ENCODE measurements at regions not wholly inside any gene's neighbourhood (a gene's known extent, or its start where the extent isn't known, plus 50 kb on each side); places are given as distances from the start of the nearest gene placed in this dataset.

DNA sequence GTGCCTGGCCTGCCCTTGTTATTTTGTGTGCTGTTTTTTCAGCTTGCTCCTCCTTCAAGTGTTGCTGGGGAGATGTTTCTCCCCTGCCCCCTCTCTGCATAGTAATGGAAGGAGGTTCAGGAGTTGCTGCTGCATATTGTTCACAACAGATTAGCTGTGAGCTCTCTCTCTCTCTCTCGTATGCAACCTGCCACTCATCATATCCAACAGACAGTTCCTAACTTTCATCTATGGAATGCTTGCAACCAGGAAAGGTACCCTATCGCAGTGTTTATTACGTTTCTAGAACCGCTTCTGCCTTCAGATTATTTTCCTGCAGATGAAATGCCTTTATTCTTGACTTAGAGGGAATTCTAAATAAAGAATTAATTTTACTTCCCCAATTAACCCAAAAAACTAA, 372.9 kb downstream of the RMST start:
- TF ChIP-seq, protein P1, sequence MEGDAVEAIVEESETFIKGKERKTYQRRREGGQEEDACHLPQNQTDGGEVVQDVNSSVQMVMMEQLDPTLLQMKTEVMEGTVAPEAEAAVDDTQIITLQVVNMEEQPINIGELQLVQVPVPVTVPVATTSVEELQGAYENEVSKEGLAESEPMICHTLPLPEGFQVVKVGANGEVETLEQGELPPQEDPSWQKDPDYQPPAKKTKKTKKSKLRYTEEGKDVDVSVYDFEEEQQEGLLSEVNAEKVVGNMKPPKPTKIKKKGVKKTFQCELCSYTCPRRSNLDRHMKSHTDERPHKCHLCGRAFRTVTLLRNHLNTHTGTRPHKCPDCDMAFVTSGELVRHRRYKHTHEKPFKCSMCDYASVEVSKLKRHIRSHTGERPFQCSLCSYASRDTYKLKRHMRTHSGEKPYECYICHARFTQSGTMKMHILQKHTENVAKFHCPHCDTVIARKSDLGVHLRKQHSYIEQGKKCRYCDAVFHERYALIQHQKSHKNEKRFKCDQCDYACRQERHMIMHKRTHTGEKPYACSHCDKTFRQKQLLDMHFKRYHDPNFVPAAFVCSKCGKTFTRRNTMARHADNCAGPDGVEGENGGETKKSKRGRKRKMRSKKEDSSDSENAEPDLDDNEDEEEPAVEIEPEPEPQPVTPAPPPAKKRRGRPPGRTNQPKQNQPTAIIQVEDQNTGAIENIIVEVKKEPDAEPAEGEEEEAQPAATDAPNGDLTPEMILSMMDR (IDR thresholded peaks at IDR 0.05), result no peak
- H3K27me3 ChIP-seq, result no peaks in the 10 kb centered on the region
- intact Hi-C loops (cut with DNase I), result no loop called here
- H3K9me3 ChIP-seq, result no peaks in the 10 kb centered on the region
- no peak overlapping the region for H3K27ac ChIP-seq
- no peaks in the 10 kb centered on the region for H3K36me3 ChIP-seq
- H3K4me1 ChIP-seq, result no peaks in the 10 kb centered on the region
- no peak for DNase-seq (ENCODE audit: low spot score in 2 of 2)
- no peak overlapping the region for H3K4me3 ChIP-seq

DNA sequence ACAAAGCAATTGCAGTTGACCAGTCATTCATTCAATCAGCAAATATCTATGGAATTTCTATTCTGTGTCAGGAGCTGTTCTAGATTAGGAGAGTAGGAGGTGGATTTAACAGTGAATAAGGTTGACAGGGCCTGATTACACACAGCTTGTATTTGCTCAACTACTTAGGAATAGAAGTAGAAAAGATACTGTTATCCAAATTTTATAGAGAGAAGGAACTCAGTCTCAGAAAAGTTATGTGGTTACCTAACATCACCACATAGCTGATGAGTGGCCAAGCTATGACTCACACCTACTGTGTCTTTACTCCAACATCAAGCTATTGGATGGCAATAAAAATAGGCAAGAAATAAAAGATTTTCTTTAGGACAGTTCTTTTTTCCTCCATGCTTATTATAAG, 374.8 kb downstream of the RMST start:
- TF ChIP-seq, protein P1 (IDR thresholded peaks at IDR 0.05), result no peak
- H3K4me1 ChIP-seq, result no peaks in the 10 kb centered on the region
- intact Hi-C loops (cut with DNase I), result no loop called here
- H3K9me3 ChIP-seq, result no peaks in the 10 kb centered on the region
- no peaks in the 10 kb centered on the region for H3K27me3 ChIP-seq
- no peak overlapping the region for H3K27ac ChIP-seq
- H3K4me3 ChIP-seq, result no peak overlapping the region
- peak in 1 of 2 donors; percentile 64 for DNase-seq (ENCODE audit: low spot score in 2 of 2)
- H3K36me3 ChIP-seq, result no peaks in the 10 kb centered on the region

DNA sequence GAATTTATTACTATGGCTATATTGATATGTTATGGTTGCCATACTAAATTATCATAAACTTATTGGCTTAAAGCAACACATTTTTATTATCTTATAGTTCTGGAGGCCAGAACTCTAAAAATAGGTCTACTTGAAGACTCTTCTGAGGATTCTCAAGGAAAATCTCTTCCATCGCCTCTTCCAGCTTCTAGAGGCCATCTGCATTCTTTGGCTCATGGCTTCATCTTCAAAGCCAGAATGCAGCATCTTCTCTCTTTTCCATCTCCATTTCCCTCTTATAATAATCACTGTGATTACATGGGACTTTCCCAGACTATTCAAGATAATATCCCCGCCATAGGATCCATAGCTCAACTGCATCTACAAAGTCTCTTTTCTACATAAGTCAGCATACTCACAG, 385.4 kb downstream of the RMST start:
- intact Hi-C loops (cut with DNase I), result no loop called here
- Histone ChIP-seq H3K4me1 (no peaks in the 10 kb centered on the region), H3K4me3 (no peak overlapping the region), H3K36me3 (no peaks in the 10 kb centered on the region), H3K9me3 (no peaks in the 10 kb centered on the region), H3K27me3 (no peaks in the 10 kb centered on the region), H3K27ac (no peak overlapping the region)
- DNase-seq (ENCODE audit: low spot score in 2 of 2), result no peak
- TF ChIP-seq, protein P1 (IDR thresholded peaks at IDR 0.05), result no peak

DNA sequence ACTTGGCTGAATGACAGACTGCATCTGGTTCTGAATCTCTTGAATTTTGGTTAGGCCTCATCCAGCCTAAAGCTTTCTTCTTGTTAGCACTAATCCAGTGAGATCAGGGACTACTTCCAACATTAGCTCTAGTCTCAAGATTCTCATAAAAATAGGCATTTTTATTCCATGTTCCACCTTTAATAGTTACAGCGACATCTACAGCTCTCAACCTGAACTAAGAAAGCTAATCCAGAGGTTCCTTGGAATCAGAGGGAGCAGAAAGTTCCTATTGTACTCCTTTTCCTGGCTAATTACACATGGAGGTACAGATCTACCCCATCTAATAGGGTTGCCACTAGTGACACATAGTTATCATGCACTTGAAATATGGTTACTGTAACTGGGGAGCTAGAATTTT, 391.9 kb downstream of the RMST start:
- Histone ChIP-seq H3K36me3 (no peaks in the 10 kb centered on the region), H3K27me3 (no peaks in the 10 kb centered on the region), H3K27ac (no peak overlapping the region), H3K9me3 (no peaks in the 10 kb centered on the region), H3K4me3 (no peak overlapping the region), H3K4me1 (no peaks in the 10 kb centered on the region)
- no peak for DNase-seq (ENCODE audit: low spot score in 2 of 2)
- TF ChIP-seq, protein P1 (IDR thresholded peaks at IDR 0.05), result no peak
- intact Hi-C loops (cut with DNase I), result no loop called here

DNA sequence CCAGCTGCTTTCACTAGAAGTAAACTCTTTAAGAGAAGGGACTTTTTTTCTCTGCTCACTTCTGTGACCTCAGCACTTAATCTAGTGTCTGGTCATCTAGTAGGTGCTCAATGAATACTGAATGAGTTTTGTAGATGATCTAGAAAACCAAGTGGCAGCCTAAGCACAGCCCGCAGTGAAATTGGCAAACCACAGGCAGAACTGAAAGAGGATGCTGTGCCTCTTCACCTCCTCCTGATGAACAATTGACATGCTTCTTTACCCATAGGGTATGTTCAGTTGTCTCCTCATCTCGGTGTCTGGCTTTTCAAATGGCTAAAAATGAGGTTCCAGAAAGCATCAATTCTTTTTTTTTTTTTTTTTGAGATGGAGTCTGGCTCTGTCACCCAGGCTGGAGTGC, 399.5 kb downstream of the RMST start:
- no peaks in the 10 kb centered on the region for H3K4me1 ChIP-seq
- intact Hi-C loops (cut with DNase I), result no loop called here
- TF ChIP-seq, protein P1 (IDR thresholded peaks at IDR 0.05), result no peak

DNA sequence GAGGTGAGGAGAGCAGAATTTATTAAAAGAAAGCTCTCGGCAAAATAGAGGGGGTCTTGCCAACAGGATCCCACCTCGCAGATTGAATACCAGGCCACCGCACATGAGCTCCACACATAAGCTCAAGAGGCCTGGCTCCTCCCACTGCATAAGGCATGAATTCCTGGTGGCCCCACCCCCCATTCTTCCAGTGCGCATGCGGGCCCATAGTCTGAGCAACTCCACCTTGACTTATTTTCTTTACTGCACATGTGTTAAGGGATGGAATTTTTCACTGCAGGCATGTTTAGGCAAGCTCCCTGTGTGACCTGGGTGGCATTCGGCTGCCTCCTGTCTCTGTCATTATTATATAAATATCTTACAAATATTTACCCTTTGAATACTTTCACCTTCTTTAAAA, 412.5 kb downstream of the RMST start:
- TF ChIP-seq, protein P1 (IDR thresholded peaks at IDR 0.05), result no peak
- intact Hi-C loops (cut with DNase I), result no loop called here
- H3K27ac ChIP-seq, result no peak overlapping the region

More for the DNA sequence above, 399.5 kb downstream of the RMST start:
- no peaks in the 10 kb centered on the region for H3K9me3 ChIP-seq
- H3K36me3 ChIP-seq, result no peaks in the 10 kb centered on the region
- no peak overlapping the region for H3K27ac ChIP-seq
- no peaks in the 10 kb centered on the region for H3K27me3 ChIP-seq
- no peak overlapping the region for H3K4me3 ChIP-seq
- DNase-seq (ENCODE audit: low spot score in 2 of 2), result no peak

More for the DNA sequence above, 412.5 kb downstream of the RMST start:
- DNase-seq (ENCODE audit: low spot score in 2 of 2), result no peak
- Histone ChIP-seq H3K4me3 (no peak overlapping the region), H3K27me3 (no peaks in the 10 kb centered on the region), H3K9me3 (no peaks in the 10 kb centered on the region), H3K36me3 (no peaks in the 10 kb centered on the region), H3K4me1 (no peaks in the 10 kb centered on the region)
